Activated CD8-positive, alpha-beta T cell treated with anti-CD3 and anti-CD28 coated beads for 36 hours (primary cell): ENCODE measurements at regions not wholly inside any gene's neighbourhood (a gene's known extent, or its start where the extent isn't known, plus 50 kb on each side); places are given as distances from the start of the nearest gene placed in this dataset.

ENCODE experiments used
- ATAC-seq: fragments of 200-7000 bp; cut with Tn5 transposase; one replicate; pipeline ENCODE4 v1.10.0; 2021; ENCODE audit warnings: mild to moderate bottlenecking, moderate library complexity
- CTCF ChIA-PET: fragments of 350-600 bp; sonication (Branson Sonifier 250); formaldehyde crosslinking; loops from one replicate; lab custom pipeline; 2021; ENCODE audit warnings: antibody characterized with exemption; lab: Charles Lee
- POLR2A ChIA-PET: fragments of 350-600 bp; sonication (Branson Sonifier 250); formaldehyde crosslinking; loops from one replicate; lab custom pipeline; 2021; ENCODE audit warnings: antibody characterized with exemption; lab: Charles Lee
- DNase-seq: peaks from one replicate; pipeline ENCODE4 v3.0.0-alpha.2; 2020
- H3K27ac Mint-ChIP-seq: one replicate; pipeline ENCODE4 v1.8.0; 2021; ENCODE audit warnings: mild to moderate bottlenecking, mixed read lengths
- H3K27me3 Mint-ChIP-seq: one replicate; pipeline ENCODE4 v1.8.0; 2021; ENCODE audit warnings: mixed read lengths
- H3K36me3 Mint-ChIP-seq: one replicate; pipeline ENCODE4 v1.8.0; 2021; ENCODE audit warnings: low read depth, mixed read lengths
- H3K4me1 Mint-ChIP-seq: one replicate; pipeline ENCODE4 v1.8.0; 2021; ENCODE audit warnings: low read depth, mixed read lengths
- H3K4me3 Mint-ChIP-seq: one replicate; pipeline ENCODE4 v1.8.0; 2021; ENCODE audit warnings: mild to moderate bottlenecking, moderate library complexity, mixed read lengths
- H3K9me3 Mint-ChIP-seq: one replicate; pipeline ENCODE4 v1.8.0; 2021; ENCODE audit warnings: mixed read lengths
- intact Hi-C: fragments of 100-400 bp; cut with micrococcal nuclease; formaldehyde crosslinking; loops from one replicate; pipeline ENCODE4 v1.10.0; 2022
- TF ChIP-seq, protein P1 (sequence below): fragments of 200-600 bp; IDR thresholded peaks from one replicate; pipeline ENCODE4 v1.8.0; 2022; ENCODE audit warnings: antibody characterized with exemption, mild to moderate bottlenecking

DNA sequence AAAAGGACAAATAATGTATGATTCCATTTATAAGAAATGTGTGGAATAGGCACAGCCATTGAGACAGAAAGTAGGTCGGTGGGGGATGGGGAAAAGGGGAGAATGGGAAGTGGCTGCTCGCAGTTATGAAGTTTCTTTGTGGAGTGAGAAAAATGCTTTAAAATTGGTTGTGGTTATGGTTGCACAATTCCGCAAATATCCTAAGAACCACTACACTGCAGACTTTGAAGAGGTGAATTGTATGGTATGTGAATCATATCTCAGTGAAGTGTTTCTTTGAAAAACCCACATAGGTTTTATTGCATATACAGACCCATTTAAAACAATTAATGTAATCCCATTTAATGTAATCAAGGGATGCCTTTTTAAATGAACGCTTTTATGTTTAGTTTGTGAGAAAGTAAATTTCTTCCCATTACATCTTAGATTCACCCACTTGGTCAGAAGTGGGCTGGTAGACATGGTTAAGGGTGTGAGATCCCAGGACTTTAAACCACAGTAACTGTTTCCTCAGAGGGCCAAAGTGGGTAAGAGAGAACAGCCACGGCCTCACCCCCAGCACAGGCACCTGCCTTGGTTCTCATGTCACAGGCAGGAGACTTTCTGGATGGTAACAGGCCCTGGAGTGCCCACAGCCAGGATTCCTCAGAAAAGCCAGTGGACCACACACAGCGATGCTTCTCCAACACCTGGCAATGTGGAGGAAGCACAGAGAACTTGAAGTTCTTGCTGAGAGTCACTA lies 119.3 kb upstream of the GJB6 start:
- H3K27ac Mint-ChIP-seq = no peak overlapping the region
- TF ChIP-seq, protein P1, sequence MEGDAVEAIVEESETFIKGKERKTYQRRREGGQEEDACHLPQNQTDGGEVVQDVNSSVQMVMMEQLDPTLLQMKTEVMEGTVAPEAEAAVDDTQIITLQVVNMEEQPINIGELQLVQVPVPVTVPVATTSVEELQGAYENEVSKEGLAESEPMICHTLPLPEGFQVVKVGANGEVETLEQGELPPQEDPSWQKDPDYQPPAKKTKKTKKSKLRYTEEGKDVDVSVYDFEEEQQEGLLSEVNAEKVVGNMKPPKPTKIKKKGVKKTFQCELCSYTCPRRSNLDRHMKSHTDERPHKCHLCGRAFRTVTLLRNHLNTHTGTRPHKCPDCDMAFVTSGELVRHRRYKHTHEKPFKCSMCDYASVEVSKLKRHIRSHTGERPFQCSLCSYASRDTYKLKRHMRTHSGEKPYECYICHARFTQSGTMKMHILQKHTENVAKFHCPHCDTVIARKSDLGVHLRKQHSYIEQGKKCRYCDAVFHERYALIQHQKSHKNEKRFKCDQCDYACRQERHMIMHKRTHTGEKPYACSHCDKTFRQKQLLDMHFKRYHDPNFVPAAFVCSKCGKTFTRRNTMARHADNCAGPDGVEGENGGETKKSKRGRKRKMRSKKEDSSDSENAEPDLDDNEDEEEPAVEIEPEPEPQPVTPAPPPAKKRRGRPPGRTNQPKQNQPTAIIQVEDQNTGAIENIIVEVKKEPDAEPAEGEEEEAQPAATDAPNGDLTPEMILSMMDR = no peak
- no peaks in the 10 kb centered on the region for H3K4me1 Mint-ChIP-seq
- no peaks in the 10 kb centered on the region for H3K9me3 Mint-ChIP-seq
- ChIA-PET POLR2A (no interaction called here), CTCF (interaction anchor here (1.0 kb wide), 1 partner anchor 13 kb away, joined by 4 read pairs; no protein-coding TSS in a partner anchor)
- no peaks in the 10 kb centered on the region for H3K36me3 Mint-ChIP-seq
- no peak for DNase-seq
- intact Hi-C loops = no loop called here
- H3K4me3 Mint-ChIP-seq = no peak overlapping the region
- H3K27me3 Mint-ChIP-seq = no peaks in the 10 kb centered on the region
- no peak for ATAC-seq

DNA sequence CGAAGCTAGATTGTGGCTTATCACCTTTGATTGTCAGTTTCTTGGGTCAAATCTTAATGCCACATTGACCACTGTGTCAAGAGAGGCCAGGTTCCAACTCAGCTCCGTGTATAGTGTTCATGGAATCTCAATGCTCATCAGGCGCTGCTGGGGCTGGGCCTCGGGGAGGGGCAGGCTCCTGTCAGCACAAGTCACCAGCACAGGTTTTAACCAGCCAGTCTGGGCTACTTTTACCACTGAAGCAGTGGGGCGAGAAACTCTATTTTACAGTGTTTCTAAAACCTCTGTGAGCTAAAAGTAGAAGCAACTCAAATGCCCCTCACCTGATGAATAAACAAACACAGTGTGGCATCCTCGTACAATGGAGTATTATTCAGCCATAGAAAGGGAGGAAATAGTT lies 118.7 kb upstream of the GJB6 start:
- no peaks in the 10 kb centered on the region for H3K36me3 Mint-ChIP-seq

DNA sequence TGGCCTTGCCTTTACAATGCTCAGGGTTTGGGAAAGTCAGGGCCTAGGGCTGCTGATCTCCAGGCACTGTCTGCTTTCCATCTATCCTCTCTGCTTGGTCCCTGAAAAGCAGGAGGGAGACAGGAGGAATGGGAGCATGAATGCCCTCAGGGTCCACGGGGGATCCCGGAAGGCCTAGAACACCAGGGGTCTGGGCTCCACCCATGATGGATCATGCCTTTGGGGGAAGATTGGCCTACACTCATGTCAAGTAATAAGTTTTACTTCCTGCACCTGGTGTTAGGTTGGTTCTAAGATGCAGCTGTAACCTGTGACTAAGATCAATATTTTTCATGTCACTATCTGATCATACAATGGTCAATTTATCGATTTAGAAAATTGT lies 118.3 kb upstream of the GJB6 start:
- no peaks in the 10 kb centered on the region for H3K4me1 Mint-ChIP-seq
- no peaks in the 10 kb centered on the region for H3K9me3 Mint-ChIP-seq
- no peaks in the 10 kb centered on the region for H3K27me3 Mint-ChIP-seq
- no peak for ATAC-seq
- no peaks in the 10 kb centered on the region for H3K36me3 Mint-ChIP-seq
- H3K27ac Mint-ChIP-seq = no peak overlapping the region
- TF ChIP-seq, protein P1 = no peak
- no peak overlapping the region for H3K4me3 Mint-ChIP-seq
- no peak for DNase-seq
- intact Hi-C loops = no loop called here
- POLR2A ChIA-PET = no interaction called here
- CTCF ChIA-PET = interaction anchor here (1.0 kb wide), 1 partner anchor 14 kb away, joined by 4 read pairs; no protein-coding TSS in a partner anchor

More for the DNA sequence above, 118.7 kb upstream of the GJB6 start:
- Mint-ChIP-seq H3K9me3 (no peaks in the 10 kb centered on the region), H3K4me3 (no peak overlapping the region), H3K27ac (no peak overlapping the region), H3K27me3 (no peaks in the 10 kb centered on the region), H3K4me1 (no peaks in the 10 kb centered on the region)
- POLR2A ChIA-PET = no interaction called here
- ATAC-seq (no peak), DNase-seq (no peak)
- intact Hi-C loops = no loop called here
- TF ChIP-seq, protein P1 = no peak
- CTCF ChIA-PET = interaction anchor here (1.0 kb wide), 1 partner anchor 14 kb away, joined by 4 read pairs; no protein-coding TSS in a partner anchor

GRCh38 chr13:20349564-20350381 lies 117.7 kb upstream of the GJB6 start:
- POLR2A ChIA-PET = no interaction called here
- DNase-seq (no peak), ATAC-seq (no peak)
- TF ChIP-seq, protein P1 = no peak
- Mint-ChIP-seq H3K4me3 (no peak overlapping the region), H3K27me3 (no peaks in the 10 kb centered on the region), H3K9me3 (no peaks in the 10 kb centered on the region), H3K4me1 (no peaks in the 10 kb centered on the region), H3K36me3 (no peaks in the 10 kb centered on the region), H3K27ac (no peak overlapping the region)
- CTCF ChIA-PET = no interaction called here
- intact Hi-C loops = no loop called here
